Heart right ventricle (tissue), 16 donors: ENCODE measurements at regions not wholly inside any gene's neighbourhood (a gene's known extent, or its start where the extent isn't known, plus 50 kb on each side); places are given as distances from the start of the nearest gene placed in this dataset.

Source experiments
- ATAC-seq, 8 donors: fragments of 200-7000 bp; cut with Tn5 transposase; one replicate each; pipeline ENCODE4 v1.9.1; 2020; ENCODE audit warnings: mild to moderate bottlenecking in 8 of 8, moderate library complexity in 8 of 8, moderate number of reproducible peaks in 1 of 8
- DNase-seq, 2 donors: peaks; one replicate each; pipeline ENCODE4 v3.0.0-alpha.2; 2020
- H3K27ac ChIP-seq, 10 donors: fragments of 200-600 bp; sonication (generic) in 2 of 10; one replicate each; pipeline versions ENCODE4 v1.5.0 to v1.8.0; 2020 to 2022; ENCODE audit warnings: mild to moderate bottlenecking in 3 of 10
- H3K27me3 ChIP-seq, 7 donors: fragments of 200-600 bp; one replicate each; pipeline ENCODE4 v1.8.0; 2021 to 2022; ENCODE audit warnings: mild to moderate bottlenecking in 2 of 7
- H3K36me3 ChIP-seq, 9 donors: fragments of 200-600 bp; sonication (generic) in 1 of 9; one replicate each; pipeline versions ENCODE4 v1.5.0 to v1.8.0; 2020 to 2022; ENCODE audit warnings: mild to moderate bottlenecking in 2 of 9
- H3K4me1 ChIP-seq, 9 donors: fragments of 200-600 bp; sonication (generic) in 1 of 9; one replicate each; pipeline versions ENCODE4 v1.5.0 to v1.8.0; 2020 to 2022; ENCODE audit warnings: mild to moderate bottlenecking in 4 of 9
- H3K4me3 ChIP-seq, 10 donors: fragments of 200-600 bp; sonication (generic) in 2 of 10; one replicate each; pipeline versions ENCODE4 v1.5.0 to v1.8.0; 2020 to 2022; ENCODE audit warnings: mild to moderate bottlenecking in 7 of 10, moderate library complexity in 2 of 10
- H3K9me3 ChIP-seq, 11 donors: fragments of 200-600 bp in 10 of 11; sonication (generic) in 2 of 11; one replicate each; pipeline versions ENCODE4 v1.5.0 to v1.8.0; 2013 to 2022; ENCODE audit warnings: mild to moderate bottlenecking in 2 of 11, control low read depth in 1 of 11, moderate library complexity in 1 of 11
- WGBS, 2 donors: extraction: QIAGEN DNeasy Blood & Tissue Kit; methylation state at CpG; one replicate each; pipeline ENCODE4 v1.1.7; 2013; ENCODE audit warnings: inconsistent platforms in 1 of 2; 5-methylcytosine and 5-hydroxymethylcytosine counted together
- intact Hi-C, 10 donors: fragments of 100-400 bp; cut with DNase I; formaldehyde crosslinking; loops; one replicate each; pipeline versions ENCODE4 v1.11.1 to v1.14.2; 2022
- TF ChIP-seq, protein P1 (sequence below), 9 donors: fragments of 200-600 bp; sonication (generic) in 2 of 9; IDR thresholded peaks; one replicate each; pipeline versions ENCODE4 v1.5.0 to v1.8.0; 2021 to 2022; ENCODE audit warnings: antibody characterized with exemption in 9 of 9, mild to moderate bottlenecking in 5 of 9, moderate library complexity in 1 of 9
- donor health status: Arrhythmogenic right ventricular cardiomyopathy.
- donor health status: ischemic (EF 13 %, LVEDD 7.1; RV severe dilation, severe dysfunction).
- donor health status: healthy with polysubstance abuse.
- donor health status: DM: no; HTN: yes; CAD: no.
- donor health status: DM: no; HTN: no; CAD: no.
- donor health status: ischemic (EF 25% LVEDD 6.9; RV normal size, moderate dysfunction).
- donor health status: ischemic (EF 25% LVEDD 5.7; RV mildly dilated, moderate dysfunction).
- donor health status: healthy.
- donor health status: DM: yes; HTN: yes; CAD: no.
- donor health status: Ischemic cardiomyopathy.
- donor health status: ischemic (EF 35%, LVEDD 5.7; RV mildly dilated, moderate dysfunction).
- donor health status: nonischemic (EF 11% LVEDD 7.7; RV severe dilation, severe dysfunction).
- donor health status: DM: yes; HTN: yes; CAD: no.
- donor health status: PGD.
- donor health status: ischemic (EF 29% LVEDD 5.4; RV normal size, mild dysfunction).
- donor health status: nonischemic (EF 23%, LVEDD 6.1; RV moderate dilation, normal function).

DNA sequence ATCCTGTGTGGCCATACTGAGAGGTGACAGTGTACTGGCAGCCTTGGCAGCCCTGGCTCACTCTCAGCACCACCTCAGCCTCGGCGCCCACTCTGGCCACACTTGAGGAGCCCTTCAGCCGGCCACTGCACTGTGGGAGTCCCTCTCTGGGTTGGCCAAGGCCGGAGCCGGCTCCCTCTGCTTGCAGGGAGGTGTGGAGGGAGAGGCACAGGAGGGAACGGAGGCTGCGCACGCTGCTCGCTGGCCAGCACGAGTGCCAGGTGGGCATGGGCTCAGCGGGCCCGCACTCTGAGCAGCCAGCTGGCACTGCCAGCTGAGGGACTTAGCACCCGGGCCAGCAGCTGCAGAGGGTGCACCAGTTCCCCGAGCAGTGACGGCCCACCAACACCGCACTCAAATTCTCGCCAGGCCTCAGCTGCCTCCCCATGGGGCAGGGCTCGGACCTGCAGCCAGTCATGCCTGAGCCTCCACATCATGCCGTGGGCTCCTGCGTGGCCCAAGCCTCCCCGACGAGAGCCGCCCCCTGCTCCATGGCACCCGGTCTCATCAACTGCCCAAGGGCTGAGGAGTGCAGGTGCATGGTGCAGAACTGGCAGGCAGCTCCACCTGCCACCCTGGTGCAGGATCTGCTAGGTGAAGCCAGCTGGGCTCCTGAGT lies 184.4 kb upstream of the TOX3 start:
- ATAC-seq, result no peak
- peaks cover 0 to 6% (median 0%) of the 10 kb centered on the region in 7 donors for H3K27me3 ChIP-seq
- no peak for DNase-seq
- intact Hi-C loops, result no loop called here
- peaks cover 0 to 3% (median 0%) of the 10 kb centered on the region in 11 donors for H3K9me3 ChIP-seq
- no peak overlapping the region for H3K27ac ChIP-seq
- H3K4me3 ChIP-seq, result no peak overlapping the region
- H3K4me1 ChIP-seq, result no peaks in the 10 kb centered on the region
- no peaks in the 10 kb centered on the region for H3K36me3 ChIP-seq
- TF ChIP-seq, protein P1, sequence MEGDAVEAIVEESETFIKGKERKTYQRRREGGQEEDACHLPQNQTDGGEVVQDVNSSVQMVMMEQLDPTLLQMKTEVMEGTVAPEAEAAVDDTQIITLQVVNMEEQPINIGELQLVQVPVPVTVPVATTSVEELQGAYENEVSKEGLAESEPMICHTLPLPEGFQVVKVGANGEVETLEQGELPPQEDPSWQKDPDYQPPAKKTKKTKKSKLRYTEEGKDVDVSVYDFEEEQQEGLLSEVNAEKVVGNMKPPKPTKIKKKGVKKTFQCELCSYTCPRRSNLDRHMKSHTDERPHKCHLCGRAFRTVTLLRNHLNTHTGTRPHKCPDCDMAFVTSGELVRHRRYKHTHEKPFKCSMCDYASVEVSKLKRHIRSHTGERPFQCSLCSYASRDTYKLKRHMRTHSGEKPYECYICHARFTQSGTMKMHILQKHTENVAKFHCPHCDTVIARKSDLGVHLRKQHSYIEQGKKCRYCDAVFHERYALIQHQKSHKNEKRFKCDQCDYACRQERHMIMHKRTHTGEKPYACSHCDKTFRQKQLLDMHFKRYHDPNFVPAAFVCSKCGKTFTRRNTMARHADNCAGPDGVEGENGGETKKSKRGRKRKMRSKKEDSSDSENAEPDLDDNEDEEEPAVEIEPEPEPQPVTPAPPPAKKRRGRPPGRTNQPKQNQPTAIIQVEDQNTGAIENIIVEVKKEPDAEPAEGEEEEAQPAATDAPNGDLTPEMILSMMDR (IDR thresholded peaks at IDR 0.05), result no peak
- 90% methylated on average over 24 of the region's 24 CpGs for WGBS, 2 donors

- no peak overlapping the region for H3K4me3 ChIP-seq
- no peaks in the 10 kb centered on the region for H3K36me3 ChIP-seq
- no peaks in the 10 kb centered on the region for H3K4me1 ChIP-seq
- H3K9me3 ChIP-seq, result peaks cover 0 to 3% (median 0%) of the 10 kb centered on the region in 11 donors
- no peak for ATAC-seq
- peaks cover 0 to 6% (median 0%) of the 10 kb centered on the region in 7 donors for H3K27me3 ChIP-seq
- DNase-seq, result no peak
- H3K27ac ChIP-seq, result no peak overlapping the region
- 90% methylated on average over 7 of the region's 7 CpGs for WGBS, 2 donors
- intact Hi-C loops, result no loop called here
- TF ChIP-seq, protein P1 (IDR thresholded peaks at IDR 0.05), result no peak
Measured at GRCh38 chr16:52729731-52730130, 182.8 kb upstream of the TOX3 start.

DNA sequence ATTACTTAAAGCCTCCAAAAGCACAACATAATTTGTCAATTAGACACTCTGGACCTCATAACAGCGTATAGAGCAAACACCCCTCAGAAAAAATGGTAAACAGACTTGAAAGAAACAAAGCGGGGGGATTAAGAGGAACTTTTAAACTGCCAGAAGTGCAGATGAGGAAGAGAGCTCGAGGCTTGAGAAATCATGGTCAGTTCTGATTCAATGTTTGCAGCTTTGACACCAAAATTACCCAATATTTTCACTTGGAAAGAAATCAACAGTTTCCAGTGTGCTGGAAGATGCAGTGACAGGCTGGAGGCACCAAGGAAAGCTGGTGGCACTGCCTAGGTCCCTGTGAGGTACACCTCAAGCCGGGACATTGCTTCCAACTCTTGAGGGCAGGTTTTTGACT lies 180.9 kb upstream of the TOX3 start:
- H3K9me3 ChIP-seq, result peaks cover 0 to 3% (median 0%) of the 10 kb centered on the region in 11 donors
- no peak overlapping the region for H3K4me3 ChIP-seq
- peak overlapping the region in 1 of 10 donors; percentile 26 for H3K27ac ChIP-seq
- no peak for ATAC-seq
- DNase-seq, result no peak
- 65 to 75% methylated on average over 4 of the region's 4 CpGs for WGBS, 2 donors
- peaks cover 0 to 6% (median 0%) of the 10 kb centered on the region in 7 donors for H3K27me3 ChIP-seq
- H3K36me3 ChIP-seq, result no peaks in the 10 kb centered on the region
- intact Hi-C loops, result no loop called here
- TF ChIP-seq, protein P1 (IDR thresholded peaks at IDR 0.05), result no peak
- no peaks in the 10 kb centered on the region for H3K4me1 ChIP-seq

DNA sequence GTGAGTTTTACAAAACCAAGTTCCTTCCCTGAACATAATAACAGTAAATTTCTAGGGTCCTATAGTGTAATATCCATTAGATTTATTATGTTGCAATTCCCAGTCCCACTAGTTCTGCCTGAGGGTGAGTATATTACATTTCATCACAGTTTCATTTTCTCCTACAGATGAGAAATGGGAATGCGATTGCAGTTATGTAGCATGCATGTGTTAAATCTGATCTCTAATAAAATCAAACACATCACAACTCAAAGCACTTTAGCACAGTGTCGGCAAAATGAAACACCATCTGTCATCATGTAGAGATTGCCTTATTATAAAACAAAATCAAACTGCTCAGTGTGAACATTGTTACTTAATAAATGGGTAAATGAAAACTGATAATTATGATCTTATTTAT lies 180.5 kb upstream of the TOX3 start:
- H3K4me3 ChIP-seq, result no peak overlapping the region
- H3K4me1 ChIP-seq, result no peaks in the 10 kb centered on the region
- 82 to 89% methylated on average over 2 of the region's 2 CpGs for WGBS, 2 donors
- intact Hi-C loops, result no loop called here
- H3K27ac ChIP-seq, result peak overlapping the region in 1 of 10 donors; percentile 26
- peaks cover 0 to 2% (median 0%) of the 10 kb centered on the region in 11 donors for H3K9me3 ChIP-seq
- H3K27me3 ChIP-seq, result peaks cover 0 to 6% (median 0%) of the 10 kb centered on the region in 7 donors
- no peak for DNase-seq
- ATAC-seq, result no peak
- TF ChIP-seq, protein P1 (IDR thresholded peaks at IDR 0.05), result no peak
- H3K36me3 ChIP-seq, result no peaks in the 10 kb centered on the region
